ENCODE measurements at regions not wholly inside any gene's neighbourhood (a gene's known extent, or its start where the extent isn't known, plus 50 kb on each side); places are given as distances from the start of the nearest gene placed in this dataset.
"Not testable (repeated sequence)": the region's sequence is repeated elsewhere in the genome, so short reads cannot be mapped to it uniquely, and the experiment has no call there.

DNA sequence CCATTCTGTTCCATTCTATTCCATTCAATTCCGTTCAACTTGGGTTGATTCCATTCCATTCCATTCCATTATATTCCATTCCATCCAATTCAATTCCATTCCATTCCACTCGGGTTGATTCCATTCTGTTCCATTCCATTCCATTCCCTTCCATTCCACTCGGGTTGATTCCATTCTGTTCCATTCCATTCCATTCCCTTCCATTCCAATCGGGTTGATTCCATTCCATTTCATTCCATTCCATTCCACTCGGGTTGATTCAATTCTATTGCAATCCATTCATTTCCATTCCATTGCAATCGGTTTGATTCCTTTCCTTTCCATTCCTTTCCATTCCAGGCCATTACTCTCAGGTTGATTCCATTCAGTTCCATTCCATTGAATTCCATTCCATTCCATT is 1138.4 kb downstream of the RPIA start:
- Histone ChIP-seq H3K27me3 (ENCODE audit: insufficient read depth, low read length) (no peaks in the 10 kb centered on the region), H3K36me3 (ENCODE audit: insufficient read depth, low read length) (no peaks in the 10 kb centered on the region), H3K27ac (ENCODE audit: low read depth, low read length, poor library complexity, severe bottlenecking) (no peak overlapping the region), H3F3A (ENCODE audit: insufficient read depth, low read length) (no peaks in the 10 kb centered on the region; the same call in 1 of the 2 replicates), H3K79me2 (ENCODE audit: insufficient read depth, low read length) (no peaks in the 10 kb centered on the region), H3K9me2 (ENCODE audit: low read depth, low read length) (no peaks in the 10 kb centered on the region), H3K9me3 (ENCODE audit: low read length) (peaks cover 36% of the 10 kb centered on the region), H2AFZ (ENCODE audit: low read length) (no peak overlapping the region), H3K4me1 (ENCODE audit: insufficient read depth, low read length, severe bottlenecking) (no peaks in the 10 kb centered on the region), H4K20me1 (ENCODE audit: insufficient read depth, low read length) (no peaks in the 10 kb centered on the region), H3K9ac (ENCODE audit: low read length) (no peak overlapping the region), H3K4me3 (ENCODE audit: low read depth, low read length, poor library complexity, severe bottlenecking) (no peak overlapping the region), H3K4me2 (ENCODE audit: low read length) (no peak overlapping the region)
- TF ChIP-seq CTCF (IDR thresholded peaks at IDR 0.05; ENCODE audit: low read length), result no peak
- no peak for TF ChIP-seq EZH2 (IDR thresholded peaks at IDR 0.05; ENCODE audit: borderline replicate concordance, low read length)

DNA sequence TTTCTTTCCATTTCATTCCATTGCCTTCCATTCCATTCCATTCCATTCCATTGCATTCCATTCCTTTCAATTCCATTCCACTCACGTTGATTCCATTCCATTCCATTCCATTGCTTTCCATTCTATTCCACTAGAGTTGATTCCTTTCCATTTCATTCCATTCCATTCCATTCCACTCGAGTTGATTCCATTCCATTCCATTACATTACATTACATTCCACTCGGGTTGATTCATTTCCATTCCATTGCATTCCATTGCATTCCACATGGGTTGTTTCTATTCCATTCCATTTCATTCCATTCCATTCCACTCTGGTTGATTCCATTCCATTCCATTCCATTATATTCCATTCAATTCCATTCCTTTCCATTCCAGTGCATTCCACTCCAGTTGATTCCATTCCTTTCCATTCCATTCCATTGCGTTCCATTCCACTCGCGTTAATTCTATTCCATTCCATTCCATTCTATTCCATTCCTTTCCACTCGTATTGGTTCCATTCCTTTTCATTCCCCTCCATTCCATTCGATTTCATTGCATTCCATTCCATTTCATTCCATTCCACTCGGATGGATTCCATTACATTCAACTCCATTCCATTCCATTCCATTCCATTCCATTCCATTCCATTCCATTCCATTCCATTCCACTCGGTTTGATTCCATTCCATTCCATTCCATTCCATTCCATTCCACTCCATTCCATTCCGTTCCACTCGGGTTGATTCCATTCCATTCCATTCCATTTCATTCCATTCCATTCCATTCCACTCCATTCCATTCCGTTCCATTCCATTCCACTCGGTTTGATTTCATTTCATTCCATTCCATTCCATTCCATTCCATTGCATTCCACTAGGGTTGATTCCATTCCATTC is 1139.1 kb downstream of the RPIA start:
- not testable (repeated sequence) for H3K27me3 ChIP-seq (ENCODE audit: insufficient read depth, low read length); H3F3A ChIP-seq (ENCODE audit: insufficient read depth, low read length); H3K9ac ChIP-seq (ENCODE audit: low read length); H2AFZ ChIP-seq (ENCODE audit: low read length); H3K4me1 ChIP-seq (ENCODE audit: insufficient read depth, low read length, severe bottlenecking); H3K27ac ChIP-seq (ENCODE audit: low read depth, low read length, poor library complexity, severe bottlenecking); H3K4me3 ChIP-seq (ENCODE audit: low read depth, low read length, poor library complexity, severe bottlenecking); H4K20me1 ChIP-seq (ENCODE audit: insufficient read depth, low read length); H3K36me3 ChIP-seq (ENCODE audit: insufficient read depth, low read length); H3K79me2 ChIP-seq (ENCODE audit: insufficient read depth, low read length); H3K4me2 ChIP-seq (ENCODE audit: low read length); H3K9me2 ChIP-seq (ENCODE audit: low read depth, low read length)
- H3K9me3 ChIP-seq (ENCODE audit: low read length), result peaks cover 29% of the 10 kb centered on the region

- Histone ChIP-seq H3K9me3 (ENCODE audit: low read length) (peaks cover 18% of the 10 kb centered on the region), H3F3A (ENCODE audit: insufficient read depth, low read length) (no peaks in the 10 kb centered on the region; the same call in 1 of the 2 replicates), H3K27me3 (ENCODE audit: insufficient read depth, low read length) (no peaks in the 10 kb centered on the region), H3K36me3 (ENCODE audit: insufficient read depth, low read length) (no peaks in the 10 kb centered on the region), H3K4me2 (ENCODE audit: low read length) (no peak overlapping the region), H3K4me1 (ENCODE audit: insufficient read depth, low read length, severe bottlenecking) (no peaks in the 10 kb centered on the region), H3K9me2 (ENCODE audit: low read depth, low read length) (no peaks in the 10 kb centered on the region), H3K79me2 (ENCODE audit: insufficient read depth, low read length) (no peaks in the 10 kb centered on the region), H2AFZ (ENCODE audit: low read length) (no peak overlapping the region), H4K20me1 (ENCODE audit: insufficient read depth, low read length) (no peaks in the 10 kb centered on the region), H3K9ac (ENCODE audit: low read length) (no peak overlapping the region), H3K4me3 (ENCODE audit: low read depth, low read length, poor library complexity, severe bottlenecking) (no peak overlapping the region), H3K27ac (ENCODE audit: low read depth, low read length, poor library complexity, severe bottlenecking) (no peak overlapping the region)
- TF ChIP-seq EZH2 (IDR thresholded peaks at IDR 0.05; ENCODE audit: borderline replicate concordance, low read length) (no peak), CTCF (IDR thresholded peaks at IDR 0.05; ENCODE audit: low read length) (no peak)
Observed at GRCh38 chr2:89831641-89832498, 1140.4 kb downstream of the RPIA start.
